Neural cell (in vitro differentiated cells): ENCODE measurements at regions not wholly inside any gene's neighbourhood (a gene's known extent, or its start where the extent isn't known, plus 50 kb on each side); places are given as distances from the start of the nearest gene placed in this dataset.

ENCODE experiments used
- EP300 ChIP-seq: fragments of 450-650 bp; conservative IDR thresholded peaks from 2 replicates; pipeline ENCODE4 v1.6.1; 2014; ENCODE audit warnings: antibody characterized with exemption, mild to moderate bottlenecking, moderate library complexity; ENCODE audit not compliant: poor library complexity, severe bottlenecking
- RAD21 ChIP-seq: fragments of 450-650 bp; conservative IDR thresholded peaks from 2 replicates; pipeline ENCODE4 v1.6.1; 2014; ENCODE audit warnings: antibody characterized with exemption, mild to moderate bottlenecking, moderate library complexity
- TAF1 ChIP-seq: IDR thresholded peaks from 2 replicates; pipeline ENCODE4 v1.6.1; 2012; ENCODE audit warnings: low read depth
- TF ChIP-seq, protein P1 (sequence below): fragments of 450-650 bp; IDR thresholded peaks from 2 replicates; pipeline ENCODE4 v1.5.1; 2014; ENCODE audit warnings: antibody characterized with exemption, mild to moderate bottlenecking, moderate library complexity; ENCODE audit not compliant: poor library complexity, severe bottlenecking

DNA sequence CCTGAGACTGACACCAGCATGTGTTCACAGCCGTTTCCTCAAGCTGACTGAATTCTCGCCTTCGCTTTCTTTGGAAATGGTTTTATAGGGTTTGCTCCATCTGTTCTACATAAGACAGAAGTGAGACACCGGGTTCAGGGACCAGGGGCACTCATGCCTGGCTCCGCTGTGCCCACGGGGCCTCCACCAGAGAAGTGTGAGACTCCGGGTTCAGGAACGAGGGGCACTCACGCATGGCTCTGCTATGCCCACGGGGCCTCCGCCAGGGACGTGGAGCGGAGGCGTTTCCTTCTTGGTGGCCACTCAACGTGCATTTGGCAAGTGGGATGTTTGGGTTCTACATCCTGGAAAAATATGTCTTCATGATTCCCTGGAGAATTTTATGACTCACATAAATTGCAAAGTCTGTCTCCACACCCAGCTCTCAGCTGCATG lies 106.6 kb downstream of the RNASET2 start:
- TF ChIP-seq RAD21 (no peak), EP300 (no peak), TAF1 (no peak)
- TF ChIP-seq, protein P1, sequence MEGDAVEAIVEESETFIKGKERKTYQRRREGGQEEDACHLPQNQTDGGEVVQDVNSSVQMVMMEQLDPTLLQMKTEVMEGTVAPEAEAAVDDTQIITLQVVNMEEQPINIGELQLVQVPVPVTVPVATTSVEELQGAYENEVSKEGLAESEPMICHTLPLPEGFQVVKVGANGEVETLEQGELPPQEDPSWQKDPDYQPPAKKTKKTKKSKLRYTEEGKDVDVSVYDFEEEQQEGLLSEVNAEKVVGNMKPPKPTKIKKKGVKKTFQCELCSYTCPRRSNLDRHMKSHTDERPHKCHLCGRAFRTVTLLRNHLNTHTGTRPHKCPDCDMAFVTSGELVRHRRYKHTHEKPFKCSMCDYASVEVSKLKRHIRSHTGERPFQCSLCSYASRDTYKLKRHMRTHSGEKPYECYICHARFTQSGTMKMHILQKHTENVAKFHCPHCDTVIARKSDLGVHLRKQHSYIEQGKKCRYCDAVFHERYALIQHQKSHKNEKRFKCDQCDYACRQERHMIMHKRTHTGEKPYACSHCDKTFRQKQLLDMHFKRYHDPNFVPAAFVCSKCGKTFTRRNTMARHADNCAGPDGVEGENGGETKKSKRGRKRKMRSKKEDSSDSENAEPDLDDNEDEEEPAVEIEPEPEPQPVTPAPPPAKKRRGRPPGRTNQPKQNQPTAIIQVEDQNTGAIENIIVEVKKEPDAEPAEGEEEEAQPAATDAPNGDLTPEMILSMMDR: no peak
